ENCODE measurements at regions not wholly inside any gene's neighbourhood (a gene's known extent, or its start where the extent isn't known, plus 50 kb on each side); places are given as distances from the start of the nearest gene placed in this dataset.
A peak's percentile ranks its signal among the peaks of the same experiment; 100 is the strongest.

DNA sequence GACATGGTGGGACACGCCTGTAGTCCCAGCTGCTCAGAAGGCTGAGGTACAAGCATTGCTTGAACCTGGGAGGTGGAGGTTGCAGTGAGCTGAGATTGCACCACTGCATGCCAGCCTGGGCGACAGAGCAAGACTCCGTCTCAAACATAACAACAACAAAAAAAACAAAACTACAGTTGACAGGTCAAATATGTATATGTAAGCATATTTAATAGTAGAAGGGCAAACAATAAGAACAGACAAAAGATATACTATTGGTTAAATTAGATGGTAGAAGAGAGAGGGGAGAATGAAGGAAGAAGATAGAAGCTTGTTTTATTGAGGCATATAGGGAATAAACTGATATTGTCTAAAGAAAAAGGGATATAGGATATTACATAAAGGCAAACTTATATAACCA, 247.1 kb downstream of the KLF13 start:
- Histone ChIP-seq H3K36me3 (no peaks in the 10 kb centered on the region), H3K9me3 (no peaks in the 10 kb centered on the region), H3K27me3 (no peaks in the 10 kb centered on the region), H3K4me3 (no peak overlapping the region)
- no peak for DNase-seq

DNA sequence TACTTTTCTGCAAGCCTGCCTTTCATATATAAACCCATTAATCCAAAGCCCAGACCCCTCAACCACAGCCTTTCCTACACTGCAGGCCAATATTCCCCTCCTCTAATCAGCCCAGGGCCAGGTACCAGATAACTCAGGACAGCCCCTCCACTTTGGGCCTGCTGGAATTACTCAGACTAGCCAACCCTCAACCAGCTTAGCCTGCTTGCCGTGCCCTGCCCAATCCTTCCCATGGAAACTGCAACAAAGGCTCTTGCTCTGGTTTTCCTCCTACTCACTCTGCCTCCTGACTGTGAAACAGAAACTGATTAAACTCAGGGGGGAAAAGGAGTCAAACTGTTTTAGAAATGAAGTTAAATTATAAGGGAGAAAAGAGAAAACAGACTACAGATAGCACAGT, 248.1 kb downstream of the KLF13 start:
- Histone ChIP-seq H3K27me3 (no peaks in the 10 kb centered on the region), H3K4me3 (no peak overlapping the region), H3K36me3 (no peaks in the 10 kb centered on the region), H3K9me3 (no peaks in the 10 kb centered on the region)
- no peak for DNase-seq

DNA sequence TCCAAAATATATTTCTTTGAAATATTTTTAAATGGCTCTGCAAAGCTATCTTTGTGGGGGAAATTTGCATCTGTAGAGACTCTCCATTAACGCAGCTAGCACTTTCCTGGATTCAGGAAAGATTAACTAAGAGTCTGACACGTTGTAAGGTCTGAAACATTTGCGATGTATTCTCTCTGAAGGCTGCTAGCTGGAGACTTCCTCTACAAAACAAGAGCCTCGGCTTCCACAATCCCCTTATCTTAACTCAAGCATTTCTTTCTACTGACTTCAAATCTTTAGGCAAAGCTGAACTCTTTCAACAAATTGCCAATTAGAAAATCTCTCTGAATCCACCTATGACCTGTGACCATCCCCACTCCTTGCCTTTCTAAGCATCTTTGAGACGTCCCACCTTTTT, 250.5 kb downstream of the KLF13 start:
- Histone ChIP-seq H3K9me3 (no peaks in the 10 kb centered on the region), H3K4me3 (no peak overlapping the region), H3K36me3 (no peaks in the 10 kb centered on the region), H3K27me3 (no peaks in the 10 kb centered on the region)
- no peak for DNase-seq

DNA sequence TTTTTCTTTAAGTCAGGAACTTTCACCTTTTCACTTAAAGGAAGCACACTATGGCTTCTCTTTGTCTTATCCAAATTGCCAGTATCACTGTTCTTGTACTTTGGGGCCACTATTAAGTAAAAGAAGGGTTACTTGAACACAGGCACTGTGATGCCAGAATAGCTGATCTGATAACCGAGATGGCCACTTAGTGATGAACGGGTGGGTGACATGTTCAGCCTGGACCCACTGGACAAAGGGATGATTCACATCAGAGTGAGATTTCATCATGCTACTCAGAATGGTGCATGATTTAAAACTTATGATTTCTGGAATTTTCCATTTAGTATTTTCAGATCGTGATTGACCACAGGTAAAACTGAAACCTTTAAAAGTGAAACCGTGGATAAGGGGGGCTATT, 252.6 kb downstream of the KLF13 start:
- Histone ChIP-seq H3K27me3 (no peaks in the 10 kb centered on the region), H3K36me3 (no peaks in the 10 kb centered on the region), H3K4me3 (no peak overlapping the region), H3K9me3 (no peaks in the 10 kb centered on the region)
- DNase-seq, result no peak

DNA sequence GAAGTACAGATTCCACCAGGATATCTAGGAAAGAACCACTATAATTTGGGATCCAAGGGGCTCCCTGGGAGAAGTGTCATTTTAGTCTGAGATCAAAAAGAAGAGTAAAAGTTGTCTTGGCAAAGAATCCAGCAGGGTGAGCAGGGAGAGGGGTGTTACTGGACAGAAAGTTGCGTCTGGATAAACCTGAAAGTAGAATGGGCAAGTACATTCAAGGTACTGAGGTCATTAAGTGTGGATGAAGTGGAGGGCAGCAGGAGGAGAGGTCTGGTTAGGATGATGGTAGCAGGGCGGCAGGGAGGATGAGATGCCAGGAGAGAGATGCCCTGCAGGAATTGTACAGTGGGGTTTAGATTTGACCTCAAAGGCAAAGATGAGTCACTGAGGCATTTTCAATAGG, 253.3 kb downstream of the KLF13 start:
- no peak overlapping the region for H3K4me3 ChIP-seq
- H3K9me3 ChIP-seq, result no peaks in the 10 kb centered on the region
- no peak for DNase-seq
- H3K36me3 ChIP-seq, result no peaks in the 10 kb centered on the region
- no peaks in the 10 kb centered on the region for H3K27me3 ChIP-seq

DNA sequence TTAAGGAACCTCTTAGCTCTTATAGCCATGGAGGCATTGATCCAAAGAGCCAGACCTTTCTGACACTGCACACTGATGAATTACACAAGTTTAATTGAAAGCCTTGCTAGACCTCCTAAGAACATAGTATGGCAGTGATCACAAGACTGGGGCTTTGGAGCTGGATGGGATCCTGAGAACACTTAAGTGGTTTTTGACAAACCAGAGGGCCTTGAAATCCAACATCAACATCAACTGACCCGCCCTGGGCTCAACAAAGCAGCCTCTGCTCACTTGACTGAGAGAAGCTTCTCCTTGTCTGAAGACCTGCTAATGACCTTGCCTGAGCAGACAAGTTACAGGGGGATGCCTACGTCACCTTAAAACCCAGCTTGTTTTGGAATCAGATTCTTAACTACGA, 257.6 kb downstream of the KLF13 start:
- no peak for DNase-seq
- H3K9me3 ChIP-seq, result no peaks in the 10 kb centered on the region
- H3K4me3 ChIP-seq, result no peak overlapping the region
- no peaks in the 10 kb centered on the region for H3K27me3 ChIP-seq
- H3K36me3 ChIP-seq, result no peaks in the 10 kb centered on the region

DNA sequence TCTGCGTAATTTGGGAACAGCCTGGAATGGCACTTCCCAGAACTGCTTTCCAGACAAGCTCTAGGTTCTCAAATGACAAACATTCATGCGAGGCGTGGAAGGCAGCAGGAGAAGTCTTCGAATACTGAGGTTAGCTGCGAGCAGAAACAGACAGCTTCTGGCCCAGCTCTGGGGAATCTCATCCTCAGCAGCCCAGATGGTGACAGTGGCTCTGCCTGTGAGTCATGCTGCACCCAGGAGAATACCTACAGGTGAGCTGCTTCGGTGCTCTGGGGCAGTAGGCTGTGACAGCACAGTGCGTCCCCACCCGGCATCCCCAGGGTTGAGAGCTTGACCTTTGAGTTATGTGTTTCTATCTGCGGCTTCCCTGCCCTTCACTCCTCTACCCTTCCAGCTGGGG, 258.6 kb downstream of the KLF13 start:
- Histone ChIP-seq H3K27me3 (no peaks in the 10 kb centered on the region), H3K36me3 (no peaks in the 10 kb centered on the region), H3K4me3 (no peak overlapping the region), H3K9me3 (no peaks in the 10 kb centered on the region)
- no peak for DNase-seq

DNA sequence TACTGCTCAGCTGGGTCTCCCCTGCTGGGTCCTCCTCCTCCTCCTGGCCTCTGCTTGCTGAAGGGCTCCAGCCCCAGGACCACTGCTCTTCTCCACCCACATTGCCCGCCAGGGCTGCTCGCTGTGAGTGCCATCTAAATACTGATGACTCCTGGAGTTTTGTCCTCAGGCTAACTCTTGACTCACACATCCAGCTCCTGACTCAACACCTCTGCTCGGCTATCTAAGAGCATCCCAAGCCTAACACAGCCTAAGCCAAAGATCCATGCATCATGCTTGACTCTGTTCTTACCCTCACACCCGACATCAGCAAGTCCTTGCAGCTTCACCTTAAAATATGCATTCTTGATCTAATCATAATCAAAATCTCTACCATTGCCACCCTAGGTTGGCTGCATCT, 260.2 kb downstream of the KLF13 start:
- Histone ChIP-seq H3K4me3 (no peak overlapping the region), H3K27me3 (no peaks in the 10 kb centered on the region), H3K36me3 (no peaks in the 10 kb centered on the region), H3K9me3 (no peaks in the 10 kb centered on the region)
- peak; percentile 5 for DNase-seq

DNA sequence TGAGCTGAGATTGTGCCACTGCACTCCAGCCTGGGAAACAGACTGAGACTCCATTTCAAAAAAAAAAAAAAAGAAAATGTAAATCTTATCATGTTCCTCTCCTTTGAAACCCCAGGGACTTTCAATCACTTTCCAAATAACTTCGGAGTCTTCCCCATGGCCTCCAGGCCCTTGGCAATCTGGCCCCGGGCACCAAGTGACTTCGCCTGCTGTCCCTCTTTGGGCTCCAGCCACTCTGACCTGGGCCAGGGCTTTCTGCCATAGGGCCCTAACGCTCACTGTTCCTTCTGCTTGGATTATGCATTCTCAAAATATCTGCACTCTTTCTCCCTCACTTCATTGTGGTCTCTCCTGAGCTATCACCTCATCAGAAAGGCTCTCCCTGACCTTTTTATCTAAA, 260.9 kb downstream of the KLF13 start:
- no peaks in the 10 kb centered on the region for H3K36me3 ChIP-seq
- no peaks in the 10 kb centered on the region for H3K27me3 ChIP-seq
- no peak for DNase-seq
- H3K4me3 ChIP-seq, result no peak overlapping the region
- H3K9me3 ChIP-seq, result no peaks in the 10 kb centered on the region

DNA sequence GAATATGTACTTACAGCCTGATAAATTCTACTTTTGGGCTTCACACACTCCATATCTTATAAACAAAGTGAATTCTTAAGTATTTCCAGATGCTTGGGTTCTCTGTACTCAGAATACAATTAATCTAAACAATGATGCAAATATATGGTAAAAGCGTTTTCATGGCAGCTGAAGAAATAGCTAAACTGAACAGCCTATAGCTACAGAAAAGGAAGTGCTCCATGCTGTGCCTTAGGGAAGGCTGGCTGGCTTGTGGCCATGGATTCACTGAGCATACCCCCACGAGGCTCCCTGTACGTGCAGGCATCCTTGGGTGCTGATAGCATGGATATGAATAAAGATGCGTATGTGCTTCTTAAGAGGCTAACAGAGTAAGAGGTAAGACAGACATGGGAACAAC, 264.0 kb downstream of the KLF13 start:
- no peak for DNase-seq
- Histone ChIP-seq H3K27me3 (no peaks in the 10 kb centered on the region), H3K9me3 (no peaks in the 10 kb centered on the region), H3K4me3 (no peak overlapping the region), H3K36me3 (no peaks in the 10 kb centered on the region)

DNA sequence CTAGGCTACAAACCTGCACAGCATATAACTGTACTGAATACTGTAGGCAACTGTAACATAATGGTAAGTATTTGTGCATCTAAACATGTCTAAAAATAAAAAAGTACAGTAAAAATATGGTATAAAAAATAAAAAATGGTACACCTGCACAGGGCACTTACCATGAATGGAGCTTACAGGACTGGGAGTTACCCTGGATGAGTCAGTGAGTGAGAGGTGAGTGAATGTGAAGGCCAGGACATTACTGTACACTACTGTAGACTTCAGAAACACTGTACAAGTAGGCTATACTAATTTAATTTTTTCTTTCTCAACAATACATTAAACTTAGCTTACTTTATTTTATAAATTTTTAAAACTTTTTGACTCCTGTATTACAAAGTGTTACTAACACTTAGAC, 265.3 kb downstream of the KLF13 start:
- H3K9me3 ChIP-seq, result no peaks in the 10 kb centered on the region
- H3K4me3 ChIP-seq, result no peak overlapping the region
- H3K36me3 ChIP-seq, result no peaks in the 10 kb centered on the region
- no peaks in the 10 kb centered on the region for H3K27me3 ChIP-seq
- no peak for DNase-seq

DNA sequence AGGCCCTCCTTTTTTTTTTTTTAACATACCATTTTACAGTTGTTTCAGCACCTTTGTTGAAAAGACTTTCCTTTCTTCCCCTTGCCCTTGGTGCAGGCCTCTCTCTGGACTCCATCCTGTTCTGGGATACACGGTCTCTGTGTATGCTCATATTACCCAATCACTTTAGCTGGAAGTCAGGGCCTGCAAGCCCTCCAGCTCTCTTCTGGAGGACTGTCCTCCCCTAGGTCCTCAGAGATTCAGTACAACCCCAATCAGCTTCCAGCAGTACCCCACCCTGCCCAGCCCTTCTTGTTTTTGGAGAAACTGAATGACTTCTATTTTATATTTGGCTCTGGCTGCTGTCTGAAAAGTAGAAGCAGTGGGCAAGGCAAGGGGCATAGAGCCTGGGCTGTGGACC, 270.8 kb downstream of the KLF13 start:
- no peak overlapping the region for H3K4me3 ChIP-seq
- no peaks in the 10 kb centered on the region for H3K27me3 ChIP-seq
- H3K36me3 ChIP-seq, result no peaks in the 10 kb centered on the region
- no peaks in the 10 kb centered on the region for H3K9me3 ChIP-seq
- DNase-seq, result no peak

DNA sequence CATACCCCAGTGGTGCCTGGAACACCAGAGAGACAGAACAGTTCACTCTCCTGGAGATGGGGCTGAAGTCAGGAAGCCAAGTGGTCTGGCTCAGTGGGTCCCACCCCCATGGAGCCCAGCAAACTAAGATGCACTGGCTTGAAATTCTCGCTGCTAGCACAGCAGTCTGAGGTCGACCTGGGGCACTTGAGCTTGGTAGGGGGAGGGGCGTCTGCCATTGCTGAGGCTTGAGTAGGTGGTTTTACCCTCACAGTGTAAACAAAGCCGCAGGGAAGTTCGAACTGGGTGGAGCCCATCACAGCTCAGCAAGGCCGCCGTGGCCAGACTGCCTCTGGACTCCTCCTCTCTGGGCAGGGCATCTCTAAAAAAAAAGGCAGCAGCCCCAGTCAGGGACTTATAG, 272.0 kb downstream of the KLF13 start:
- Histone ChIP-seq H3K27me3 (no peaks in the 10 kb centered on the region), H3K4me3 (no peak overlapping the region), H3K36me3 (no peaks in the 10 kb centered on the region), H3K9me3 (no peaks in the 10 kb centered on the region)
- DNase-seq, result no peak

DNA sequence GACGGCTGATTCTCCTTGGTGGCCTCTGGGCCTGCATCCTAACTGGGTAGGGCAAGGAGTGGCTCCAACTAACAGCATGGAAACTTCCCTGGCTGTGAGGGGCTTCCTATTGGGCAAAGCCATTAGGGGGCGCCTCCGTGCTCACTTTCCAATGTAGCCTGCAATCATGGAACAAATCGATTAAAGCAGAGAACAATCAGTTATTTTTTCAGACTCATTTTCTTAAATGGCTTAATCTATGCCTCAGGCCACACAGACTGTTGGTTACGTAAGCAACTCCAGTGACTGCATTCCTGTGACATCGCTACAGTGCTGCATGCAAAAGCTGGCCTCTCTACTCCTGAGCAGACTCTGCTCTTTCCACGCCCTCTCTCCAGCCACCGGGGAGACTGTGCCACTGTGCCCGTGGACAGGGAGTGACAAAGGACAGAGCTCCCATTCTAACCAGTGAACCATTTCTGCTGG, 278.9 kb downstream of the KLF13 start:
- no peaks in the 10 kb centered on the region for H3K36me3 ChIP-seq
- no peak overlapping the region for H3K4me3 ChIP-seq
- H3K27me3 ChIP-seq, result no peaks in the 10 kb centered on the region
- H3K9me3 ChIP-seq, result no peaks in the 10 kb centered on the region
- peak; percentile 14 for DNase-seq

DNA sequence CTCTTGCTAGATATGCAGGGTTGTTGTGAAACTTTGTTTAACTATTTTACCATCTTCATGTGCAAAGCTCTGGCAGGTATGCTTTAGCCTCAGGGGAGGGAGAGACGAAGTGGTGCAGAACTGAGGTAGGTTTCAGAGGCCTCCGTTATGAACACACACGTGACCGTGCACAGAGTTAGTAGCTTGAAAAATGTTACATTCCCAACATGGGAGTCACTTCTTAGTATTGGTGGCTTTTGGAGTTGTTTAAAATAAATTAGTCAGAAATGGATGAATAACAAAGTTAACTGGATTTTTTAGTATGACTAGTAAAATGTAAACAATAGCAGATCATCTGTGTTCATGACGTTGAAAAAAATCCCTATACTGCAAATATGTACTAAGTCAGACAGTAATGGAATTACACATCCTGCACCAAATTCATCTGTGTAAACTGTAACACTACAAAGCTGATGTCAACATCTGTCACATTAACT, 279.6 kb downstream of the KLF13 start:
- no peak overlapping the region for H3K4me3 ChIP-seq
- no peaks in the 10 kb centered on the region for H3K9me3 ChIP-seq
- peak; percentile 23 for DNase-seq
- no peaks in the 10 kb centered on the region for H3K27me3 ChIP-seq
- no peaks in the 10 kb centered on the region for H3K36me3 ChIP-seq

DNA sequence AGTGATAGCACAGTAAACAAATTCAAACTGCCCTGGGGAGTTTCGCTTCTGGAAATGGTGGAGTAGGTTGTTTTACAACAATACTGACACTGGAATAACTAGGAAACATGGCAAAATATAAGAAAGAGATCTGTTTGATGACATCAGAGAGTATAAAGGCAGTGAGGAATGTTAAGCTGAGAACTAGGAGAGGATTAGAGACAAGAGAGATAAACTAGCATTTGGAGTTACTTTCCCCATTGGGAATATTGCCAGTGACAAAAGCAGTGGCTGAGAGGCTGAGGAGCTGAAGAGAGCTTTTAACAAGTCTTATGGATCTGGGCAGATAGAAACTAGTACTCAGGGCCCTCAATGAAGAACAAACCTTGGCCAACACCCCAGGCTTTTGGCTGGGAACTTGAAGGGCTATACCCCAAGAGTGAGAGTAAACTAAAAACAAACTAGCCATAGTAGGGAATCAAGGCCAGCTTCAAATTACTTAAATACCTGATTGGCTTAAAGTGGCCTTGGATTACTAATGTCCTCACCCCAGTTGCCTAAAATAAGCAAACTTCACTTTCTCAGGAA, 280.4 kb downstream of the KLF13 start:
- DNase-seq, result peak; percentile 15
- no peak overlapping the region for H3K4me3 ChIP-seq
- no peaks in the 10 kb centered on the region for H3K36me3 ChIP-seq
- H3K27me3 ChIP-seq, result no peaks in the 10 kb centered on the region
- H3K9me3 ChIP-seq, result no peaks in the 10 kb centered on the region

DNA sequence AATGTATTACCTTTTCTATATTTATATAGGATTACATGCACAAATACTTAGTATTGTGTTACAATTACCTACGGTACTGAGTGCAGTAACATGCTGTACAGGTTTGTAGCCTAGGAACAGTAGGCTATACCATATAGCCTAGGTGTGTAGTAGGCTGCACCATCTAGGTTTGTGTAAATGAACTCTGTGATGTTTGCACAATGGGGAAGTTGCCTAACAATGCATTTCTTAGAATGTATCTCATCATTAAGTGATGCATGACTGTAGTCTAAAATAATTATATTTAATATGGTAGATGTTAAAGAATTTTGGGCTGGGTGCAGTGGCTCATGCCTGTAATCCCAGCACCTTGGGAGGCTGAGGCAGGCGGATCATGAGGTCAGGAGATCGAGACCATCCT, 281.0 kb downstream of the KLF13 start:
- Histone ChIP-seq H3K9me3 (no peaks in the 10 kb centered on the region), H3K4me3 (no peak overlapping the region), H3K27me3 (no peaks in the 10 kb centered on the region), H3K36me3 (no peaks in the 10 kb centered on the region)
- DNase-seq, result no peak

DNA sequence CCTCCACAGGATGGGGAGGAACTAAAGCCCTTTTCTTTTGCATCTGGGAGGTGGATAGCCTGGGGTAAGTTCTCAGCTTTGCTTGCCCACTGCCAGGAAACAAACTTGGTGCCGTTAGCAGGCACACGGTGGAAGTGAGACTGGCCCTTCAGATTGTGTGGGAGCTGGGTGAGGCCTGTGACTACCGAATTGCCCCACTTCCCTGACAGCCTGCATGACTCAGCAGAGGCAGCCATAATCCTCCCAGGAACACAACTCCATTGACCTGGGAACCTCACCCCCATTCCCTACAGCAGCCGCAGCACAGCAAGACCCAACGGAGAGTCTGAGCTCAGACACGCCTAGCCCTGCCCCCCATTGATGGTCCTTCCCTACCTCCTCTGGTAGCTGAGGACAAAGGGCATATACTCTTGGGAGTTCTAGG, 282.6 kb downstream of the KLF13 start:
- DNase-seq, result no peak
- H3K4me3 ChIP-seq, result no peak overlapping the region
- no peaks in the 10 kb centered on the region for H3K27me3 ChIP-seq
- H3K36me3 ChIP-seq, result no peaks in the 10 kb centered on the region
- no peaks in the 10 kb centered on the region for H3K9me3 ChIP-seq

DNA sequence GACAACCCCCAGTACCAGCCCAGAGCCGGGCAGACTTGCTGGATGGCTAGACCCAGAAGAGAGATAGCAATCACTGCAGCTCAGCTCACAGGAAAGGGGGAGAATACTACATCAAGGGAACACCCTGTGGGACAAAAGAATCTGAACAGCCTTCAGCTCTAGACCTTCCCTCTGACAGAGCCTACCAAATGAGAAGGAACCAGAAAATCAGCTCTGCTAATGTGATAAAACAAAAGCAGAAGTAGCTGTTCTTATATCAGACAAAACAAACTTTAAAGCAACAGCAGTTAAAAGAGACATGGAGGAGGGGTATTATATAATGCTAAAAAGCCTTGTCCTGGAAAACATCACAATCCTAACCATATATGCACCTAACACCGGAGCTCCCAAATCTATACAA, 283.3 kb downstream of the KLF13 start:
- Histone ChIP-seq H3K9me3 (no peaks in the 10 kb centered on the region), H3K4me3 (no peak overlapping the region), H3K36me3 (no peaks in the 10 kb centered on the region), H3K27me3 (no peaks in the 10 kb centered on the region)
- DNase-seq, result no peak
